Vagina (tissue), 2 donors: ENCODE measurements at regions not wholly inside any gene's neighbourhood (a gene's known extent, or its start where the extent isn't known, plus 50 kb on each side); places are given as distances from the start of the nearest gene placed in this dataset.

Source experiments
- CTCF ChIP-seq, 3 experiments: fragments of 450-650 bp in 2 of 3; fragments of 200-600 bp in 1 of 3; sonication (generic) in 1 of 3; IDR thresholded peaks; one replicate each; pipeline ENCODE4 v1.5.1; 2017 to 2019; ENCODE audit warnings: antibody characterized with exemption in 3 of 3, mild to moderate bottlenecking in 2 of 3, moderate library complexity in 2 of 3
- POLR2AphosphoS5 ChIP-seq, 2 donors: sonication (generic); formaldehyde crosslinking; IDR thresholded peaks; one replicate each; pipeline ENCODE4 v1.9.0; 2017; ENCODE audit warnings: antibody characterized with exemption in 2 of 2, mild to moderate bottlenecking in 2 of 2, low read depth in 1 of 2; ENCODE audit not compliant: insufficient read depth in 1 of 2

DNA sequence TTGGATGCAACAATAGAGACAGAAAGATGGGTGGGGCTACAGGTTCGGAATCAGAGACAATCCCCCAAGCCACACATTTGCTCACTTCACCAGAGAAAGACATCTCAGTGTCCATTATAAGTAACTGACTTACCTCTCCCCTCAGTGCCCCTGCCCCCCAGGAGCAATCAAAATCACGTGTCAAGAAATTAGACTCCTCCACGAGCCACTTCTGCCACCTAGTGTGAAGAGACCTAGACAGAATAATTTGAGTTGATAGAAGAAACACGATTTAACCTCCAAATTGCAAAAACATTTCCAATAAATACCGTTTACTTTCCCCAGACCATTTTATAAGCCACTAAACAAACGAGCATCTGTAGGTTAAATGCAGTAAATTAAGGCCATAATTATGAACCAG is 123.2 kb downstream of the SLC30A10 start:
- TF ChIP-seq POLR2AphosphoS5 (IDR thresholded peaks at IDR 0.05; ENCODE audit: insufficient read depth in 1 of 2, low read depth in 1 of 2) (no peak), CTCF (IDR thresholded peaks at IDR 0.05) (no peak)
